Ovary (tissue), 3 donors: ENCODE measurements at regions not wholly inside any gene's neighbourhood (a gene's known extent, or its start where the extent isn't known, plus 50 kb on each side); places are given as distances from the start of the nearest gene placed in this dataset.

Source experiments
- CTCF ChIP-seq, 3 donors: fragments of 450-650 bp in 2 of 3; fragments of 200-600 bp in 1 of 3; IDR thresholded peaks; one replicate each; pipeline versions ENCODE4 v1.5.1 to v1.8.0; 2016 to 2022; ENCODE audit warnings: antibody characterized with exemption in 3 of 3, mild to moderate bottlenecking in 1 of 3
- EP300 ChIP-seq: sonication (generic); formaldehyde crosslinking; IDR thresholded peaks from one replicate; pipeline ENCODE4 v1.6.1; 2017; ENCODE audit warnings: antibody characterized with exemption
- POLR2A ChIP-seq: fragments of 450-650 bp; IDR thresholded peaks from one replicate; pipeline ENCODE4 v1.6.1; 2017; ENCODE audit warnings: antibody characterized with exemption, mild to moderate bottlenecking, moderate library complexity
- donor health status: DM: no; HTN: no; CAD: no.

GRCh38 chr2:109715313-109715805, 78.7 kb upstream of the RGPD5 start:
- TF ChIP-seq CTCF (IDR thresholded peaks at IDR 0.05) = peak in 2 of 3 donors; percentile 11 to 12
- no peak for TF ChIP-seq EP300
- no peak for TF ChIP-seq POLR2A
